MV-4-11 (cell line): ENCODE measurements at regions not wholly inside any gene's neighbourhood (a gene's known extent, or its start where the extent isn't known, plus 50 kb on each side); places are given as distances from the start of the nearest gene placed in this dataset.

Experiments
- DNase-seq: peaks from one replicate; lab custom pipeline; 2025; lab: John Stamatoyannopoulos, UW

DNA sequence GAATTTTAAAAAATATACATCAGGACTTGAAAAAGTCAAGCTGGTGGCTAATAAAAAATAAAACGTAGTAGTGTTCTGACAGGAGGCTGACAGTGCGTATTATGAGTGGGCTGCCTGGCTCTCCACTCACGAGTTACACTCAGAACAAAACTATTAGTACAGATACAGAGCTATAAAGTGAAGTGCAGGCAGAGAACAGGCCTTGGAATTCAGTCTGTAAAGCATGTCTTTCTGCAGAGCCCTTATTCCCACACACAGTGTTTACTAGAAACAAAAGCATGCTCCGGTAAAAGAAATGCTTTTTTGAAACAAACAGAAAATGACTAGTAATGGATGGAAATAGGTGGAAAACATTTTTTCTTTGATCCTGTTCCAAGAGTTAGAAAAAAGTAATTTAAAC lies 334.7 kb downstream of the DIRAS2 start:
- no peak for DNase-seq

DNA sequence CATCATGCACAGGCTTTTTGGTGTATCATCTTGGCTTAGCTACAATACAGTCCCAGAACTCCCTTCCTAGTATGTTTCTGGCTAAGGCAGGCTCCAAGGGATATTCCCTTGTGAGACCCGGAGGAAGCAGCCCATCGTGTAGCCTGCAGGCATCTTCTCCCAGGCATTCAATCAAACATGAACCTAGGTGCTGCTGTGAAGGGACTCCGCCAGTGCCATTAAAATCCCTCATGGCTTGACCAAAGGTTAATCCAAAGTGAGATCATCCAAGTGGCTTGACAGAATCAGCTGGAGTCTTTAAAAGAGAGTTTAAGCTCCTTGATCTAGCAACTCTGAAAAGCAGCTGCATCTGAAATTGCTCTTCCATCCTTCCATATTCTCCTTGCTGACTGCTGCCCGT lies 333.9 kb downstream of the DIRAS2 start:
- no peak for DNase-seq

DNA sequence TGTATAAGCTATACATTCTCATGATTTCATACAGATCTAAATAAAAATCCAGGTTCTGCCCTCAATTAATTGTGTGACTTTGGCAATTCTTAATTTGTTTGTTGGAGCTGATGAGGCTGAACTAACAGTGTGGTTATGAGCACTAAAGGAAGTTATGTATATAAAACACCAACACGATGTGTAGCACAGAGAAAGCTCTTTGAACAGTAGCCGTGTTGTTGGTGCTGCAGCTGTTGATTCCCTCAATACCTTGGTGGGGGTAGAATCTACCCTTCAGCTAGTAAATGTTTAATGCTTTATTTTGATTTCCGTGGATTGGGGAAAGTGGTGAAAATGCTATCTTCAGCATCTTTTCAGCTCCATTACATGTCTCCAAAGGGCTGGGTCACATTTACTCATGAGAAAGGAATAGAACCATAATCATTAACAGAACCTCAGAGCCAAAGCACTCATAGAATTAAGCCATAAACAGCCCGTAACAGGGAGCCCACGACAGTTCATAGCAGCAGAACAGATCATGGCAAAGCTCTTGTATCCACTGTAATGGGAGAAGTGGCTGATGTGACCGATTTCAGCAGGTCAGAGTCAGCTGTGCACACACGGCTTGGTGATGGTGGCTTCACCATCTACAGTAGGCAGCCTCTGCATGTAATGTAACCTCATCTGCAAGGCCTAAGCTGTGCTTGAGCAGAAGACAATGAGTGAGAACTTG lies 332.7 kb downstream of the DIRAS2 start:
- DNase-seq = no peak

DNA sequence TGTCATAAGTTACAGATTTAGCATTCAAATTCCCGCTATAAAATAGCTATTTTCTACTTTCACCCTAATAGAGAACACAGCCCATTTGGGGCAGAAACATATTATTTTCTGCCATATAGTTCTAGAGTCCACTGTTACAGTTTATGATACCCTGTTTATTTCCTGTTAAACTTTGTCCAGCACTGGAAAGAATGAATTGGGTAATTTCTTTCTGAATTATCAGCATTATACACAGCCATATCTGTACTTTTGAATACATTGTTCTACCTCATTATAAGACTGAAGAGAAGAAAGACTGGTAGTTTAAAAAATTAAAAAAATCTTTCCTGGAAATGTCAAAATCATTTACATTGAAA lies 332.1 kb downstream of the DIRAS2 start:
- DNase-seq = no peak

DNA sequence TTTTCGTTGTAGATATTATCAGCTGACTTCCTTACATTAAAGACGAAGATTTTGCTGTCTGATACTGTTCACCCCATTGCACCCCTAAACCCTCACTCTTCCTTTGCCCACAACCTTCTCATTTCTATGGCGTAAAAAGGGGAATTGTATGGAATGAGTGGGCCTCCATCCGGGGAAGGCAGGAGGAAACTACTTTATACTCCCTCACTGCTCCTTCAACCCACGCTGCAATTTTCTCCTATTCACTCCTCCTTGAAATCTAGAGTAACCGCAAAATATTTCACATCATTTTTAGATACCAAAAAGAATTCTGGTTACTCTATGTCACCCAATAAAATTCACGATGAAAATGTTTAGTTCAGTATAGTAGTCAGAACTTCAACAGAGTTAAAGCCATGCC lies 330.8 kb downstream of the DIRAS2 start:
- DNase-seq = no peak

DNA sequence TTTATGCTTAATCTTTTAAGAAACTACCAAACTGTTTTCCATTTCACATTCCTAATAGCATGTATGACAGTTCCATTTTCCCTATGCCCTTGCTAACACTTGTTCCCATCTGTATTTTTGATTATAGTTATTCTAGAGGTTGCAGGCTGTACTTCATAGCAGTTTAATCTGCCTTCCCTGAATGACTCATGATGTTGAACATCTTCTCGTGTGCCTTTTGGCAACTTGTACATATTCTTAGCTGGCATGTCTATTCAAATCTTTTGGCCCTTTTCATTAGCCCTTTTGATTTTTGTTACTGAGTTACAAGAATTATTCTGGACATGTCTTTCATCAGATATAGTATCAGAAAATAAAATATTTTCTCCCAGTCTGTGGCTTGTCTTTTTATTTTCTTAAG lies 320.3 kb downstream of the DIRAS2 start:
- no peak for DNase-seq

DNA sequence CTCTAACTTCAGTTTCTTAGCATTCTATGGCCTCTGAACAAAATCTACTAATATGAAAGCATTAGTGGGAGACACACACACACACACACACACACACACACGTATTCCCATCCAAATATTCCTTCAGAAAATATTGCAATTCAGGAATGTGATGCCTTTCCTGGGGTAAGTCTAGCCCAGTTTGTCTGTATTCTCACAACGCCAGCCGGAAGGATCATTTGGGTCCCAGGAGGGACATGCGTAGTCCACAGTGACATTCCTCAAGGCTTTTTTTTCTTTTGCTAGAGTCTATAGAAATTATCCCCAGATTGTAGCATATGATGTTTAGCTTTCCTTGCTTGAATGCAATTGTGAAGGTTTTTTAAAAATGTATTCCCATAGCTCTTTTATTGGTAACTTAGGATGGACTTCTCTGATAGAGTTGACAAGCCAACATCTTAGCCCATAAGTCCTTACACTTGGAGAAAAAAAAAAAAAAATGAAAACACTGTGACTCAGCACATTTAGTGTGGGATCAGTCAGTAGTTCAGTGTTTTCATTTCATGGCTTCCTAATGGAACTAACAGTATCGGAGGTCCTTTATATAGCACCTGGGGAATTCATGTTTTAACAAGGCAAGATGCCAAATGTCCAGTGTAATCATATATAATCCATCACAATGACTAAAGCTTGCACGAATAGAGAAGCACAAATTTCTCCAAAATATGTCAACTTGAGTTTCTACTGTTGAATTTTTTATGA lies 316.5 kb downstream of the DIRAS2 start:
- no peak for DNase-seq

DNA sequence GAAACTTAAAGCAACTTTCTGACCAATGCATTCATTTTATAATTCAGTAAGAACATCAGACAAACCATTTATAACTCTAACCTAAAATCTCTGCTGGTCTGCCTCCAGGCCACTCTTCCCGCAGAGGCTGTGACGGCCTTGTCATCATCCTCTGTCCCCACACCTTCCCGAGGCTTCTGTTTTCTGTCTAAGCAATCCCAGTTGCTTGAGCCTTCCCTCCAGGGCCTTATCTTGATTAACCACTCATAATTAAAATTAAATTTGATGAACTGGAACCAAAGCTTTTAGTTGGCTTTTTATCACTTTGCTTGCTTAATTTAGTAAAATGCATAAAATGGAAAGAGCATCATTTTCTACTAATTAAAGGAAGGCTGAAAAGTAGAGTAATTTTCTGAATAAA lies 312.4 kb downstream of the DIRAS2 start:
- no peak for DNase-seq

DNA sequence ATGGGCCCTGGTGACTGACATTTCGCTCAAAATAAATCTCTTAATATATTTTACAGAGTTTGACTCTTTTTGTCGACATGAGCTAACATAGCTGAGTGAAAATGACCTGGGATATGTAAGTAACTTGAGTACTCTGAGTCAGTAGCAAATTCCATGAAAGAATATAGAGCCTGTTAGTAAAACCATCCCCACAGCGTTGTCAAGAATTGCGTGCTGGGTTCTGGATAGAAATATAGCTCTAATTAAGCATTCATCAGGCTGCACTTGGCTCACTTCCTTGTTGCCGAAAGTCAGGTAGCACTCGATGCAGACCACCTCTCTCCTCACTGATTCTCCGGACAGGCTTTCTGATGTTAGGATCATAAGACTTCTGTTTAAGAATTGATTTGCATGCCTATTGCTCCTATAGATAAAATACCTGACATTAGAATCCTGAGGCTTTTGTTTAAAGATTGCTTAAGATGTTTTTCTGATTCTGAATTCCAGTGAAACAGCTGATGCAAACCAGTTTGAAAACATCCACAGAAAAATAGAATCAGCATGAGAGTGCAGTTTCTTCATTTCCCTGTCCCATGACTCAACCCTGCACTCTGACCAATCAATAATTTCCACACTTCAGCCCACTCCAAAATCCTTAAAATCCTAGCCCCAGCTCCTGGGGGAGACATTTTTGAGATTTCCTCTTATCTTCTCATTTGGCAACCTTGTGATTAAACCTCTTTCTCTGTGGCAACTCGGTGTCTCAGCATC lies 310.6 kb downstream of the DIRAS2 start:
- DNase-seq = no peak

DNA sequence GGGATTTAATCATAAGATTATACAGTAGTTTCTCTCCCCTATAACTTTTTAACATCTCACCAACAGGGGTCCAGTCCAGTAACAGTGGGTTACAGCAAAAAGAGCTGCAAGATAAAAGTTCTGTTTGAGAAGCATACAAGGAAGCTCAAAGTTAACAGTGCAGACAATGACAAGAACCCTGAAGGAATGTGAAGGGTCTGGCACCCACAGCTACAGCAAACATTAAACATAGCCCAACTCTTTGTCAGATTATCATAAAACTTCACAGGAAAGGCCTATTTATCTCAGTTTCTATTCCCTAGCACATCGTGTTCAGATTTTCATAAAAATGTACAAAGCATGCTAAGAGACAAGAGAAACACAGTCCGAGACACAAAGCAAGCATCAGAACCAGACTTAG lies 309.4 kb downstream of the DIRAS2 start:
- no peak for DNase-seq

DNA sequence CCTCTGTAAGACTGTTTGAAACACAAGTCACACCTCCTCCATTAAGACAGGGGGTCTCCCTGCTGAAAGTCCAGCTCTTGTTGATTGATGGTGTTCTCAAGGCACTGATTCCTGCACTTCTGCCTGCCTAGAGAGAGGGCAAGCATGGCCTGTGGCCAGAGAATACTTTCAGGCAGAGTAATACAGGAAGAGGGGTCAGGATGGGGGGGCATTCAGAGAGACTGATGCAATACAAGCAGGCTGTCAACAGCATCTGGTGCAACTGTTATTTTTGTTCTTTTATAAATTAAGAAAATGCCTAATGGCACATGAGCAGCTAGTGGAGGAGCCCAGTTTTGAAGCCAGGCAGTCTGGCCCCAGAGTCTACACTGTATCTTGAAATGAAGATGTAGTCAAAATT lies 302.2 kb downstream of the DIRAS2 start:
- DNase-seq = no peak

DNA sequence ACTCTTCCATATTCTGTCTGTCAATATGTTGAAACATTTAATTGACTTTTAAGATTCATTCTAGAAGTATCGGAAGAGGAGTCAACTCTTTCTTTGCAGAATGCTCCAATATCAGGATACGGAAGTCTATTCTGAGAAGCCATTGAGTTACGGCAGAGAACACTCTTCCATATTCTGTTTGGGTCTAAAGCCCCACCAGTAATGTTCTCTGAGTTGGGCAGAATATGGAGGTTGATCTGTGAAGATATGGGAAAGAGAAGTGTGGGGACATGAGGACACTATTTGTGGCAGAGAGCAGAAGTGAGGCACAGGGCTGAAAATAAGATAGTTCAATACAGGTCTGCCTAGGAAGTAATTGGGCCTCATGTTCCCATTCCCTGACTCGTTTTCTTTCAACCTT lies 300.0 kb downstream of the DIRAS2 start:
- DNase-seq = no peak

DNA sequence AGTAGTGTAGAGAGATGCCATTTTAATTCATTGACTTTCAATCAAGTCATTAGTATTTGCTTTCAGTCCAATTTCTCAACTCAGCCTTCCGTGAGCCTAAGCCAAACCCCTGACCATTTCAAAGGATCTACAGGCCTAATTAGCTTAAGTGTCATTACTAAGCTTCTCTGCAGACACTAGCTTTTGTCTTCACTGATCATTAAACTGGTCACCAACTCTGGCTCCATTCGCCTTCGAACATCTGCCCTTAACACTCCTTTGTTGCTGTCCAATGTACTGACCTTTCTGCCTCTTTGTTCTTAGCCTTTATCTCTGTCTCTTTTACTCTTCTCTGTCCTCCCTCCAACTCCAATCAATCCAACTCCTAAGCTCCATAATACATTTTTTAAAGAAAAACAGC lies 299.3 kb downstream of the DIRAS2 start:
- no peak for DNase-seq

DNA sequence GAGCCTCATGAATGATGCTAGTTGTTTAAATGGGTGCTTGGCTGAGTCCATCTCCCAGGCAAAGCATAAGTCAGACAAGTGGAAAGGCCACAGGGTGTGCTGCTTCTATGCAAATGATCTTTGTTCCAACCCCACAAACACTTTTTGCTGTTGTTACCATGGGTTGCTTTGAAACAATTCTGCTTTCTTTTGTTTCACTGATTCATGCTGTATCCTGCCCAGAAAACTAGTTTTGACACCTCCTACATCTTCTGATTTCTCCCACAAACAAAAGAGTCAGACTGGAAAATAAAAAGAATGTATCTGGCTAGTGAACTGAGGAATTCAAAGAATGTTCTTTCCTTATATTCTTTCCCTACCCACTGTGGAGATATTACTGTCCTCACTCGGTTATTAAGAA lies 298.6 kb downstream of the DIRAS2 start:
- DNase-seq = no peak

DNA sequence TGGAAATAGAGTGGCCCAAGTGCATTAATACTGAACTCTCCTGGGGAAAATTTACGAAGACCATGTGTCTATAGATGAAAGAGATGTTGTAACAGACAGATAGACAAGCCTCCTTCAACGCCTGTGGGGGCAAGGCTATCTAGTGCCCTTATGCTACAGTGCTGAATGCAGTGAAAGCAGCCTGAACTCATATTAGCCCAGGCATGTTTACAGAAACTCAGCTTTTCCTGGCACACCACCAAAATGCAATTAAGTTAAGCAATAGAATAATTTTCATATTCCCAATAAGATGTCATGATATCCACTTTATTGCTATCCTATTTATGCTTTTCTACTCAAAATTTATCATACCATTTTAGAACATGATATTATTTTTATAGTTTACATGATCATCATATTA lies 277.0 kb downstream of the DIRAS2 start:
- DNase-seq = no peak

DNA sequence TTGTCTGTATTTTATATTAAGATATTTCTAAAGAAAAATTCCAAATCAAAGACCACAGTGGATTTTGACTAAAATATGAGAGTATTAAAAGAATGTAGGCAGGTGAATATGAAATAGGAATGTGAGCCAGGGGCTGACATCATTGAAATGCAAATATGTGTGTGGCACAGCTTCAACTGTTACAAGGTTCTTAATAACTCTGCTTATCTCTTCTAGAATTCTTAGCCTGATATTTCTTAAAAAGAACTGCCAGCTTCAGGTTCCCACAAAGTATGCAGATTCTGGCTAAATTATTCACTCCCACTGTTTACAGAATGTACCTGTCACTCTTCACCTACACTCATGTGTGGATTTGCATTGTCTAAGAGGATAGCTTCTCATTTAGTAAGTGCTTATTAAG lies 274.4 kb downstream of the DIRAS2 start:
- no peak for DNase-seq

DNA sequence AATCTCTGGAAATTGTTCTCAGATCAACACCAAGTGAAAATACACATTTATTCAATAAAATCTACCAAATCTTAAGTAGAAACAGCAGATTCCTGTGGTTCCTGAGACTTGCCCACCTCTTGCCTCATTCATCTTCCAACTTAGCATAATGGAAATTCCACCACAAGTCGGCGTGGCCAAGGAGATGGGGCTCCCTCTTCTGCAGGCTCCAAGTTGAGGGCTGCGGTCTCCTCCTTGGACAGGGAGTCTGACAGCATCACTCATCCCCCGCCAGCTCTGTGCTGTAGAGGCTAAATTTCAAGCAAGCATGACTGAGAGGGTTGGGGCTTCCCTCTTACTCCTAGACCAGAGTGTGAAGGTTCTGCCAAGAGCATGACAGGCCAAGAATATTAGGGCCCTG lies 273.7 kb downstream of the DIRAS2 start:
- no peak for DNase-seq

DNA sequence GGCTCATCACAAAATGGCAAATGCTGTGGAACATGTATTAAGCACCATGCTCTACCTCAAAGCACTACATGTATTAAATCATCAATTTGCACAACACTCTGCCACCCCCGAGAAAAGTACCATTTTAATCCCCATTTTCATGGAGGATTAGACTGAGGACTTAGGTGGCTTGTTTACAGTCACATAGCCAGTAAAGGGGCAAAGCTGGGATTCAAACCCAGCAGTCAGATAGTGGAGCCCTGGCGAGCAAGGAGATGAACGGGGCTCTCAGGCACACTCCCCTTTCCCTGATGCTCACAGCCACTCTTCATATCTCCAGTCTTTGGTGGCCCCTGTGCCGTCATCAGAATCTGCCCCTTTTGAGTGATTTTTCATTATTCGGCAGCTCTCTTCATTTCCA lies 262.9 kb downstream of the DIRAS2 start:
- DNase-seq = no peak

DNA sequence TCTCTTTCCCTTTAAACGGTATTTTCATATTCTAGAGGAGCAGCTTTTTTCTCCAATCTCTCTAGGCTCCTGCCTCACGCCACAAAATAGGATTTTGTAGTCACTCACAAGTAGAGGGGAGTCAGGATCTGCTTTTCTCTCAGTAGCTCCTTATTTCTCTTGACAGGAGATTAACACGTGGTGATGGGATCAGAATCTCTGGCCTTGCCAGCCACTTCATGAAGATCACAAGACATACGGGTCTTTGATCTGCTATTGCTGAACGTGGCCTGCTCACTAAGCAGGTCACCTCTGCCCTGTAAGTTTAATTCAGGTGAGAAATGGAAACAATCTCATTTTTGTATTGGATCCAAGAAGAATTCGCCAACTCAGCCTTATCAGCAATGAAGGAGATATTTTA lies 257.5 kb downstream of the DIRAS2 start:
- DNase-seq = no peak

DNA sequence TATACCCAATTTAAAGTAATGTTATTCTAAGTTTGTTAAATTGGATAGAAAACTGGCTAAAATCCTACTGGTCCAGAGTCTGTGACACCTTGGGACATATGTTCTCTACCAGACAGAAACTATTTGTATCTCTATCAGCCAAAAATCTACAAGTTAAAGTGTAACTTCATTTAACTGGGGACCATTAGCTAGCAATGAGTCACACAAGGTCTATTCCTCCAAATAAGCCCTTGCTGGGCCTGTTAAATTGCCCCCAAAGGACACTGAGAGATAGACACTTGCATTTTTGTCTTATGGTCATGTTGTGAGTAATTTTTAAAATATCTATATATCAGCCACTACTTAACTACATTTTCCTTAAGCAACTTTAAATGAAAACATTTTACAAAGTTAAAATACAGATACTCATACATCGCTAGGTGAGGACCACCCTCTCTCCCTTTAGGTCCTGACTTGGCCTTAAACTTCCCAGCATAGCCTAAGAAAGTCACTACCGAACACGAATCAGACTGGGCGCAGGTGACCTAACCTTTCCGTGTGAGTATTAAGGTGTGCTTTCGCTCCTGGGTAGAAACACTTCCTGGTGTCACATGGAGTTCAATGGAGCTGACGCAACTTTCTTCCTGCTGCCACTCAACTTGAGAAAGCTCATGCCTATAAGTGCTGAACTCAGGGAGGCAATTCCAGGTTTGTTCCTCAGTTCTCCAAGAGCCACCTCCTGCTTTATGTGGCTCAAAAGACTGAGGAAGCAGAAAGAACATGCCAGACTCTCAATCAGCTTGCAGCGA lies 249.1 kb downstream of the DIRAS2 start:
- no peak for DNase-seq

DNA sequence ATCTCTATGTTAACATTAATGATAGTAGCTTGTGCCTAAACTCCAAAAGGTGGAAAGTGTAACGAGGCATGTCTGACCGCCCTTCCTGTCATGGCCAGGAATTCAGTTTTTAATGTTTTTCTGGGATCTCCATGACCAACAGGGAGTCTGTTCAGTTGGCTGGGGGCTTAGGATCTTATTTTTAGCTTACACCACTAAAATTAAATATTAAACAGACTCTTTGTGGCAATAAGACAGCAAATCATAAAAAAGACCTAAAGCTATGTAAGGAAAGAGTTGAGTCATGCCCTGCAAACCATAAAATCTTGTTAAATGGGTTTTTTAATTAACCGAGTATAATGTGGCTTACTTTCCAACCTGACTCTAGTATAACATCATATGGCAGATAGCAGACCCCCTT lies 247.8 kb downstream of the DIRAS2 start:
- no peak for DNase-seq

DNA sequence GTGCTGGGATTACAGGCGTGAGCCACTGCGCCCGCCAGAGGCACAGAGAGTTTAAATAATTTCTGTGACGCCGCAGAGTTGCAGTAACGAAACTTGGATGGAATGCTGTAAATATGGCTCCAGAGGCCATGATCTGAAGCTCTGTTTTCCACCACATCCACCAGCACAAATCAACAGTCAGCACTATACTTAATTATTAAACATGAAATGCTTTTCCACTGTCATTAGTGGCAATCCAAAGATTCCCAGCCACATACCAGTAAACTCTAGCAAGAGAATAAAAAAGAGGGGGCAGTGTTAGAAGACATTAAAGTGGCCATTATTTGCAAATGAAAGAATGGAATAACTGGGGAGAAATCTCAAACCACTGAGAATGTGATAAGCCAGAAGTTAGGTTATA lies 242.5 kb downstream of the DIRAS2 start:
- DNase-seq = no peak

DNA sequence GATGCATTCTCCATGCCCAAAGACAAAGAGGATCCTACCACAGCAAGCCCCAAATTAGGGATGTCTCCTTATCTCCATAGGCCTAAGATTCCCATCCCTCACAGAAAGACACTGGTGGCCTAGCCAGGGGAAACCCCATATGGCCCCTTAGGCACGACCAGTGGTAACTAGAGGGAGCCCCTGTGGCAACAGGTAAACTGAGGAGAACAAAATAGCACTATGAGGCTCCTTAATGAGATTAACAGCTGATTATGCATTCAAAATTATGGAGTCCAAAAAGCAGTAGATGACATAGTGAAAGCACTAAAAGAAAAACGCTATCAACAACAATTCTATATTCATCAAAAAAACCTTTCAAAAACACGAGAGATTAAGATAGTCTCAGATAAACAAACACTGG lies 234.0 kb downstream of the DIRAS2 start:
- DNase-seq = no peak
